Suppressor macrophage (primary cell): ENCODE measurements at regions not wholly inside any gene's neighbourhood (a gene's known extent, or its start where the extent isn't known, plus 50 kb on each side); places are given as distances from the start of the nearest gene placed in this dataset.
A peak's percentile ranks its signal among the peaks of the same experiment; 100 is the strongest.
"Not testable (repeated sequence)": the region's sequence is repeated elsewhere in the genome, so short reads cannot be mapped to it uniquely, and the experiment has no call there.

ENCODE experiments used
- DNase-seq, 4 experiments: peaks; one replicate each; pipeline ENCODE4 v3.0.0-alpha.2; 2020 to 2022

GRCh38 chr4:60683973-60684372, 516.2 kb upstream of the ADGRL3 start:
- DNase-seq = no peak

- DNase-seq = not testable (repeated sequence)
Measured at GRCh38 chr4:60696062-60696461, 504.1 kb upstream of the ADGRL3 start.

GRCh38 chr4:60709061-60709460, 491.1 kb upstream of the ADGRL3 start:
- DNase-seq = no peak

GRCh38 chr4:60718874-60719273, 481.3 kb upstream of the ADGRL3 start:
- DNase-seq = no peak

GRCh38 chr4:60721685-60722084, 478.4 kb upstream of the ADGRL3 start:
- DNase-seq = no peak

GRCh38 chr4:60723796-60724195, 476.3 kb upstream of the ADGRL3 start:
- no peak for DNase-seq

GRCh38 chr4:60724623-60725022, 475.5 kb upstream of the ADGRL3 start:
- no peak for DNase-seq

GRCh38 chr4:60726779-60727178, 473.3 kb upstream of the ADGRL3 start:
- DNase-seq = no peak

- DNase-seq = no peak
Measured at GRCh38 chr4:60729194-60729593, 470.9 kb upstream of the ADGRL3 start.

GRCh38 chr4:60729764-60730163, 470.4 kb upstream of the ADGRL3 start:
- DNase-seq = not testable (repeated sequence)

- DNase-seq = no peak
Measured at GRCh38 chr4:60737858-60738257, 462.3 kb upstream of the ADGRL3 start.

- DNase-seq = no peak
Measured at GRCh38 chr4:60743654-60744053, 456.5 kb upstream of the ADGRL3 start.

GRCh38 chr4:60744767-60745166, 455.4 kb upstream of the ADGRL3 start:
- no peak for DNase-seq

GRCh38 chr4:60745800-60746571, 454.1 kb upstream of the ADGRL3 start:
- no peak for DNase-seq

GRCh38 chr4:60750962-60751361, 449.2 kb upstream of the ADGRL3 start:
- no peak for DNase-seq

GRCh38 chr4:60757986-60758680, 442.0 kb upstream of the ADGRL3 start:
- DNase-seq = no peak

- DNase-seq = no peak
Measured at GRCh38 chr4:60759518-60760245, 440.4 kb upstream of the ADGRL3 start.

- DNase-seq = no peak
Measured at GRCh38 chr4:60780874-60781273, 419.3 kb upstream of the ADGRL3 start.

GRCh38 chr4:60790608-60791007, 409.5 kb upstream of the ADGRL3 start:
- no peak for DNase-seq

GRCh38 chr4:60794372-60794771, 405.8 kb upstream of the ADGRL3 start:
- no peak for DNase-seq

GRCh38 chr4:60799214-60799613, 400.9 kb upstream of the ADGRL3 start:
- no peak for DNase-seq

- DNase-seq = no peak
Measured at GRCh38 chr4:60800701-60801100, 399.4 kb upstream of the ADGRL3 start.

- peak; percentile 9 to 49 (median 32) for DNase-seq
Measured at GRCh38 chr4:60805500-60806313, 394.4 kb upstream of the ADGRL3 start.
